H1 (cell line): ENCODE measurements at regions not wholly inside any gene's neighbourhood (a gene's known extent, or its start where the extent isn't known, plus 50 kb on each side); places are given as distances from the start of the nearest gene placed in this dataset.

Experiments used
- CHD2 ChIP-seq: IDR thresholded peaks from 2 replicates; pipeline ENCODE4 v1.6.1; 2012; ENCODE audit warnings: low read length, improper control_type of control experiment
- JUND ChIP-seq: IDR thresholded peaks from 2 replicates; pipeline ENCODE4 v1.6.1; 2011; ENCODE audit warnings: mild to moderate bottlenecking, improper control_type of control experiment, low read length
- KDM5A ChIP-seq: fragments of 200-600 bp; IDR thresholded peaks from 2 replicates; pipeline ENCODE4 v1.7.1; 2012; ENCODE audit warnings: mild to moderate bottlenecking, low read length, inconsistent platforms, mixed read lengths
- POLR2AphosphoS5 ChIP-seq: IDR thresholded peaks from 2 replicates; pipeline ENCODE4 v1.6.1; 2011; ENCODE audit warnings: low read depth, low read length
- RNF2 ChIP-seq: fragments of 200-900, 300-1000 bp; sonication (generic); IDR thresholded peaks from 2 replicates; pipeline ENCODE4 v1.7.1; 2016; ENCODE audit warnings: borderline replicate concordance, low read depth, mild to moderate bottlenecking, antibody characterized with exemption, low read length; ENCODE audit not compliant: poor library complexity, severe bottlenecking; ENCODE audit errors: missing control alignments
- YY1 ChIP-seq: IDR thresholded peaks from 2 replicates; pipeline ENCODE4 v1.6.1; 2011; ENCODE audit warnings: low read depth, mild to moderate bottlenecking, low read length
- TF ChIP-seq, protein P1 (sequence below): fragments of 300-600 bp; sonication (generic); IDR thresholded peaks from 2 replicates; pipeline ENCODE4 v1.7.1; 2012; ENCODE audit warnings: low read length, moderate library complexity, mild to moderate bottlenecking, inconsistent platforms; ENCODE audit not compliant: insufficient replicate concordance

GRCh38 chr13:37481011-37481884, 117.3 kb downstream of the POSTN start (continued):
- TF ChIP-seq, protein P1, sequence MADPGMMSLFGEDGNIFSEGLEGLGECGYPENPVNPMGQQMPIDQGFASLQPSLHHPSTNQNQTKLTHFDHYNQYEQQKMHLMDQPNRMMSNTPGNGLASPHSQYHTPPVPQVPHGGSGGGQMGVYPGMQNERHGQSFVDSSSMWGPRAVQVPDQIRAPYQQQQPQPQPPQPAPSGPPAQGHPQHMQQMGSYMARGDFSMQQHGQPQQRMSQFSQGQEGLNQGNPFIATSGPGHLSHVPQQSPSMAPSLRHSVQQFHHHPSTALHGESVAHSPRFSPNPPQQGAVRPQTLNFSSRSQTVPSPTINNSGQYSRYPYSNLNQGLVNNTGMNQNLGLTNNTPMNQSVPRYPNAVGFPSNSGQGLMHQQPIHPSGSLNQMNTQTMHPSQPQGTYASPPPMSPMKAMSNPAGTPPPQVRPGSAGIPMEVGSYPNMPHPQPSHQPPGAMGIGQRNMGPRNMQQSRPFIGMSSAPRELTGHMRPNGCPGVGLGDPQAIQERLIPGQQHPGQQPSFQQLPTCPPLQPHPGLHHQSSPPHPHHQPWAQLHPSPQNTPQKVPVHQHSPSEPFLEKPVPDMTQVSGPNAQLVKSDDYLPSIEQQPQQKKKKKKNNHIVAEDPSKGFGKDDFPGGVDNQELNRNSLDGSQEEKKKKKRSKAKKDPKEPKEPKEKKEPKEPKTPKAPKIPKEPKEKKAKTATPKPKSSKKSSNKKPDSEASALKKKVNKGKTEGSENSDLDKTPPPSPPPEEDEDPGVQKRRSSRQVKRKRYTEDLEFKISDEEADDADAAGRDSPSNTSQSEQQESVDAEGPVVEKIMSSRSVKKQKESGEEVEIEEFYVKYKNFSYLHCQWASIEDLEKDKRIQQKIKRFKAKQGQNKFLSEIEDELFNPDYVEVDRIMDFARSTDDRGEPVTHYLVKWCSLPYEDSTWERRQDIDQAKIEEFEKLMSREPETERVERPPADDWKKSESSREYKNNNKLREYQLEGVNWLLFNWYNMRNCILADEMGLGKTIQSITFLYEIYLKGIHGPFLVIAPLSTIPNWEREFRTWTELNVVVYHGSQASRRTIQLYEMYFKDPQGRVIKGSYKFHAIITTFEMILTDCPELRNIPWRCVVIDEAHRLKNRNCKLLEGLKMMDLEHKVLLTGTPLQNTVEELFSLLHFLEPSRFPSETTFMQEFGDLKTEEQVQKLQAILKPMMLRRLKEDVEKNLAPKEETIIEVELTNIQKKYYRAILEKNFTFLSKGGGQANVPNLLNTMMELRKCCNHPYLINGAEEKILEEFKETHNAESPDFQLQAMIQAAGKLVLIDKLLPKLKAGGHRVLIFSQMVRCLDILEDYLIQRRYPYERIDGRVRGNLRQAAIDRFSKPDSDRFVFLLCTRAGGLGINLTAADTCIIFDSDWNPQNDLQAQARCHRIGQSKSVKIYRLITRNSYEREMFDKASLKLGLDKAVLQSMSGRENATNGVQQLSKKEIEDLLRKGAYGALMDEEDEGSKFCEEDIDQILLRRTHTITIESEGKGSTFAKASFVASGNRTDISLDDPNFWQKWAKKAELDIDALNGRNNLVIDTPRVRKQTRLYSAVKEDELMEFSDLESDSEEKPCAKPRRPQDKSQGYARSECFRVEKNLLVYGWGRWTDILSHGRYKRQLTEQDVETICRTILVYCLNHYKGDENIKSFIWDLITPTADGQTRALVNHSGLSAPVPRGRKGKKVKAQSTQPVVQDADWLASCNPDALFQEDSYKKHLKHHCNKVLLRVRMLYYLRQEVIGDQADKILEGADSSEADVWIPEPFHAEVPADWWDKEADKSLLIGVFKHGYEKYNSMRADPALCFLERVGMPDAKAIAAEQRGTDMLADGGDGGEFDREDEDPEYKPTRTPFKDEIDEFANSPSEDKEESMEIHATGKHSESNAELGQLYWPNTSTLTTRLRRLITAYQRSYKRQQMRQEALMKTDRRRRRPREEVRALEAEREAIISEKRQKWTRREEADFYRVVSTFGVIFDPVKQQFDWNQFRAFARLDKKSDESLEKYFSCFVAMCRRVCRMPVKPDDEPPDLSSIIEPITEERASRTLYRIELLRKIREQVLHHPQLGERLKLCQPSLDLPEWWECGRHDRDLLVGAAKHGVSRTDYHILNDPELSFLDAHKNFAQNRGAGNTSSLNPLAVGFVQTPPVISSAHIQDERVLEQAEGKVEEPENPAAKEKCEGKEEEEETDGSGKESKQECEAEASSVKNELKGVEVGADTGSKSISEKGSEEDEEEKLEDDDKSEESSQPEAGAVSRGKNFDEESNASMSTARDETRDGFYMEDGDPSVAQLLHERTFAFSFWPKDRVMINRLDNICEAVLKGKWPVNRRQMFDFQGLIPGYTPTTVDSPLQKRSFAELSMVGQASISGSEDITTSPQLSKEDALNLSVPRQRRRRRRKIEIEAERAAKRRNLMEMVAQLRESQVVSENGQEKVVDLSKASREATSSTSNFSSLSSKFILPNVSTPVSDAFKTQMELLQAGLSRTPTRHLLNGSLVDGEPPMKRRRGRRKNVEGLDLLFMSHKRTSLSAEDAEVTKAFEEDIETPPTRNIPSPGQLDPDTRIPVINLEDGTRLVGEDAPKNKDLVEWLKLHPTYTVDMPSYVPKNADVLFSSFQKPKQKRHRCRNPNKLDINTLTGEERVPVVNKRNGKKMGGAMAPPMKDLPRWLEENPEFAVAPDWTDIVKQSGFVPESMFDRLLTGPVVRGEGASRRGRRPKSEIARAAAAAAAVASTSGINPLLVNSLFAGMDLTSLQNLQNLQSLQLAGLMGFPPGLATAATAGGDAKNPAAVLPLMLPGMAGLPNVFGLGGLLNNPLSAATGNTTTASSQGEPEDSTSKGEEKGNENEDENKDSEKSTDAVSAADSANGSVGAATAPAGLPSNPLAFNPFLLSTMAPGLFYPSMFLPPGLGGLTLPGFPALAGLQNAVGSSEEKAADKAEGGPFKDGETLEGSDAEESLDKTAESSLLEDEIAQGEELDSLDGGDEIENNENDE, result no peak
- TF ChIP-seq JUND (no peak), RNF2 (no peak), CHD2 (no peak), YY1 (no peak), KDM5A (no peak), POLR2AphosphoS5 (no peak)
